ENCODE measurements at regions not wholly inside any gene's neighbourhood (a gene's known extent, or its start where the extent isn't known, plus 50 kb on each side); places are given as distances from the start of the nearest gene placed in this dataset.

- intact Hi-C loops (cut with DNase I) = no loop called here
- WGBS, 4 donors = 82 to 91% (median 87%) methylated on average over 10 to 11 of the region's 11 CpGs
- Histone ChIP-seq H3K27ac (no peak overlapping the region), H3K4me3 (no peak overlapping the region), H3K27me3 (peaks cover 0 to 36% (median 0%) of the 10 kb centered on the region in 9 donors), H3K4me1 (peaks cover 0 to 14% (median 0%) of the 10 kb centered on the region in 12 donors), H3K36me3 (no peaks in the 10 kb centered on the region), H3K9me3 (no peaks in the 10 kb centered on the region)
- ATAC-seq = no peak
- TF ChIP-seq POLR2A (IDR thresholded peaks at IDR 0.05) = no peak
- TF ChIP-seq, protein P1, sequence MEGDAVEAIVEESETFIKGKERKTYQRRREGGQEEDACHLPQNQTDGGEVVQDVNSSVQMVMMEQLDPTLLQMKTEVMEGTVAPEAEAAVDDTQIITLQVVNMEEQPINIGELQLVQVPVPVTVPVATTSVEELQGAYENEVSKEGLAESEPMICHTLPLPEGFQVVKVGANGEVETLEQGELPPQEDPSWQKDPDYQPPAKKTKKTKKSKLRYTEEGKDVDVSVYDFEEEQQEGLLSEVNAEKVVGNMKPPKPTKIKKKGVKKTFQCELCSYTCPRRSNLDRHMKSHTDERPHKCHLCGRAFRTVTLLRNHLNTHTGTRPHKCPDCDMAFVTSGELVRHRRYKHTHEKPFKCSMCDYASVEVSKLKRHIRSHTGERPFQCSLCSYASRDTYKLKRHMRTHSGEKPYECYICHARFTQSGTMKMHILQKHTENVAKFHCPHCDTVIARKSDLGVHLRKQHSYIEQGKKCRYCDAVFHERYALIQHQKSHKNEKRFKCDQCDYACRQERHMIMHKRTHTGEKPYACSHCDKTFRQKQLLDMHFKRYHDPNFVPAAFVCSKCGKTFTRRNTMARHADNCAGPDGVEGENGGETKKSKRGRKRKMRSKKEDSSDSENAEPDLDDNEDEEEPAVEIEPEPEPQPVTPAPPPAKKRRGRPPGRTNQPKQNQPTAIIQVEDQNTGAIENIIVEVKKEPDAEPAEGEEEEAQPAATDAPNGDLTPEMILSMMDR (IDR thresholded peaks at IDR 0.05) = no peak
- no peak for DNase-seq
Observed at GRCh38 chr2:10968176-10968575, 56.4 kb downstream of the KCNF1 start.

- 45 to 51% (median 49%) methylated on average over 3 of the region's 3 CpGs for WGBS, 4 donors
- Histone ChIP-seq H3K27ac (no peak overlapping the region), H3K27me3 (peaks cover 0 to 15% (median 0%) of the 10 kb centered on the region in 9 donors), H3K4me1 (no peaks in the 10 kb centered on the region), H3K36me3 (no peaks in the 10 kb centered on the region), H3K9me3 (no peaks in the 10 kb centered on the region), H3K4me3 (no peak overlapping the region)
- TF ChIP-seq, protein P1 (IDR thresholded peaks at IDR 0.05) = no peak
- no peak for TF ChIP-seq POLR2A (IDR thresholded peaks at IDR 0.05)
- DNase-seq = no peak
- intact Hi-C loops (cut with DNase I) = loop anchor here in 1 of 10 donors (5.0 kb wide), 1 partner anchor 48 kb away; no protein-coding TSS in a partner anchor
- no peak for ATAC-seq
Observed at GRCh38 chr2:10970666-10971065, 58.9 kb downstream of the KCNF1 start.

- WGBS, 4 donors = 82 to 90% (median 86%) methylated on average over 12 to 15 of the region's 15 CpGs
- intact Hi-C loops (cut with DNase I) = loop anchor here in 1 of 10 donors (5.0 kb wide), 1 partner anchor 49 kb away; no protein-coding TSS in a partner anchor
- Histone ChIP-seq H3K4me3 (no peak overlapping the region), H3K27ac (no peak overlapping the region), H3K9me3 (no peaks in the 10 kb centered on the region), H3K4me1 (no peaks in the 10 kb centered on the region), H3K36me3 (no peaks in the 10 kb centered on the region), H3K27me3 (peaks cover 0 to 20% (median 0%) of the 10 kb centered on the region in 9 donors)
- ATAC-seq (no peak), DNase-seq (no peak)
- TF ChIP-seq, protein P1 (IDR thresholded peaks at IDR 0.05) = no peak
- TF ChIP-seq POLR2A (IDR thresholded peaks at IDR 0.05) = no peak
Observed at GRCh38 chr2:10971161-10971887, 59.6 kb downstream of the KCNF1 start.

DNA sequence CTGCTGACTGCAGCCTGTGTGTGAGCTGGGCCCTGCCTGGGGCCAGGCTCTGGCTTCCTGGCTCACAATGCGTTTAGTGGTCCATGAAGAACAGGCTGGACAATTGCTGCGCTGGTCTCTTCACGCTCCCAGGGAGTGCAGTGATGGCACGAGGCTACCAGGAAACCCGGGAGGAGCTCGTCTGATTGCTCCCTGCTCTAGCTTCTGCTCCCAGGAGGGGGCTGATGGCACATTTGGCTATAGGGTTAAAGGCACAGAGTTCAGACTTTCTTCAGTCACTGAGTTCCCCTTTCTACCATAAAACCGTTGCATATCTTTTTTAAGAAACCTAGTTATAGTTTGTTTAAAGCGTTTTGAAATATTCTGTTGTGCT, 60.1 kb downstream of the KCNF1 start:
- 45 to 60% (median 50%) methylated on average over 5 to 8 of the region's 8 CpGs for WGBS, 4 donors
- no peak overlapping the region for H3K4me3 ChIP-seq
- H3K27ac ChIP-seq = no peak overlapping the region
- ATAC-seq = no peak
- no peak for DNase-seq
- intact Hi-C loops (cut with DNase I) = loop anchor here in 1 of 10 donors (5.0 kb wide), 1 partner anchor 50 kb away; no protein-coding TSS in a partner anchor
- no peaks in the 10 kb centered on the region for H3K9me3 ChIP-seq
- peaks cover 0 to 1% (median 0%) of the 10 kb centered on the region in 12 donors for H3K4me1 ChIP-seq
- H3K36me3 ChIP-seq = no peaks in the 10 kb centered on the region
- TF ChIP-seq, protein P1 (IDR thresholded peaks at IDR 0.05) = no peak
- TF ChIP-seq POLR2A (IDR thresholded peaks at IDR 0.05) = no peak
- H3K27me3 ChIP-seq = peaks cover 0 to 20% (median 0%) of the 10 kb centered on the region in 9 donors

Measured in heart left ventricle (tissue), 16 donors.